Lung microvascular endothelial cell (primary cell): ENCODE measurements at regions not wholly inside any gene's neighbourhood (a gene's known extent, or its start where the extent isn't known, plus 50 kb on each side); places are given as distances from the start of the nearest gene placed in this dataset.

ENCODE experiments used
- DNase-seq, 2 donors: peaks; one replicate each; pipeline versions ENCODE4 v3.0.0 to v3.0.0-alpha.2; 2010; ENCODE audit warnings: low read depth in 2 of 2

GRCh38 chr1:198106011-198106410 lies 50.8 kb upstream of the NEK7 start:
- no peak for DNase-seq
